Activated CD4-positive, alpha-beta T cell treated with anti-CD3 and anti-CD28 coated beads for 24 hours (primary cell): ENCODE measurements at regions not wholly inside any gene's neighbourhood (a gene's known extent, or its start where the extent isn't known, plus 50 kb on each side); places are given as distances from the start of the nearest gene placed in this dataset.
"Not testable (repeated sequence)": the region's sequence is repeated elsewhere in the genome, so short reads cannot be mapped to it uniquely, and the experiment has no call there.

Source experiments
- DNase-seq, 2 donors: peaks; one replicate each; pipeline ENCODE4 v3.0.0-alpha.2; 2020; ENCODE audit warnings: low read depth in 2 of 2

DNA sequence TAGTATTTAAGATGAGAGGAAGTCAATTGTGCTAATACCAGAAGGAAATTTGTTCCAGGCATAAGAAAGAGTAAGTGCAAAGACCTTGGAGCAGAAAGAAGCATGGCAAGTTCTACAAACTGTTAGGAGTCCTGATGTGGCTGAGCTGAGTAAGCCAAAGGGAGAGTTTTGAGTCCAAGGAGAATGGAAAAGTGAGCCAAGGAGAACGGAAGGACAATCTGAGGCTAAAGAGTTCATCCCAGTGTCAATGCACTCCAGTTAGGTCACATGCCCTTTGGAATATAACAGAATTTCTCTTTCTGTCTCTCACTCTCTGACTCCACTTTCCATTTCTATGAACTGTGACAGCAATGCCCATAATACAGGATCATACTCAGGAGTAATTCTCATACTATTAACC is 224.7 kb downstream of the CAAP1 start:
- no peak for DNase-seq

DNA sequence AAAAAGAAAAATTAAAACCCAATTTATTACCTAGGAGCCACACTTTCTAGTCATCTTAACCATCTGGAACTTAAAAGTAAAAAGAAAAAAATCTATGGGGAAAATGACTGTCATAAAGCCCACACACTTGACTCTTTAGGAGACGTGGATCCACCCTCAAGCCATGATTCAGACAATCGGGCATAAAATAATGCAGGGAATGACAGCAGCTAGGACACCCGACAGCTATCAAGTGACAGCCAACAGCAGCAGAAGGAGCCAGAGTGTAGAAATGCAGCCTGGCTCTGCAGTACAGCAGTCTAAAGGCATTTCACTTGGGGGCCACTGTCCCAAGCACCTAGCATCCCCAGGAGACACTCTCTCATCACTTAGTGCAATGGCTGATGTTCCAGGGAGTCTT is 226.9 kb downstream of the CAAP1 start:
- DNase-seq = no peak

DNA sequence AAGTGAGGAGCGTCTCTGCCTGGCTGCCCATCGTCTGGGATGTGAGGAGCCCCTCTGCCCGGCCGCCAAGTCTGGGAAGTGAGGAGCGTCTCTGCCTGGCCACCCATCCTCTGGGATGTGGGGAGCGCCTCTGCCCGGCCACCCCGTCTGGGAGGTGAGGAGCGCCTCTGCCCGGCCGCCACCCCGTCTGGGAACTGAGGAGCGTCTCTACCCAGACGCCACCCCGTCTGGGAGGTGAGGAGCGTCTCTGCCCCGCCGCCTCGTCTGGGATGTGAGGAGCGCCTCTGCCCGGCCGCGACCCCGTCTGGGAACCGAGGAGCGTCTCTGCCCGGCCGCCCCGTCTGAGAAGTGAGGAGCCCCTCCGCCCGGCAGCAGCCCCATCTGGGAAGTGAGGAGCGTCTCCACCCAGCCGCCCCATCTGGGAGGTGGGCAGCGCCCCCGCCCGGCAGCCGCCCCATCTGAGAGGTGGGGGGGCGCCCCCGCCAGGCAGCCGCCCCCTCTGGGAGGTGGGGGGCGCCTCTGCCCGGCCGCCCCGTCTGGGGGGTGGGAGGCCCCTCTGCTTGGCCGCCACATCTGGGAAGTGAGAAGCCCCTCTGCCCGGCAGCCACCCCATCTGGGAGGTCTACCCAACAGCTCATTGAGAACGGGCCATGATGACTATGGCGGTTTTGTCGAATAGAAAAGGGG is 228.4 kb downstream of the CAAP1 start:
- not testable (repeated sequence) for DNase-seq

DNA sequence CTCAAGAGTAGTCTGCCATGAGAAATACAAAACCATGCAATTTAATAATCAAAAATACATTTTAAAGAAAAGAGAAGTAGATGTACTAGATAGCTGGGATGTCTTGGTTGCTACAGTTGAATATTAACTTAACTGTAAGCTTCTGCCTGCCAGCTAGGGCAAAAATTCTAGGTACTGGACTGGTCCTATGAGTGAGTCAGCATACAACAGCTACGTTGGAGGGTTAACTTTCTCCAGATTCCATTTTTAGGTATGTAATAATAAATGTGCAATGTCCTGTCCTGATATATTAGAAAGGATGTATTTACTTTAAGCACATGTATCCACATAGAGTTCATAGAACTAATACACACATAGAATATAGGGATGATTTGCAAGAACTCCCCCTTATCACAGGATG is 230.1 kb downstream of the CAAP1 start:
- no peak for DNase-seq

DNA sequence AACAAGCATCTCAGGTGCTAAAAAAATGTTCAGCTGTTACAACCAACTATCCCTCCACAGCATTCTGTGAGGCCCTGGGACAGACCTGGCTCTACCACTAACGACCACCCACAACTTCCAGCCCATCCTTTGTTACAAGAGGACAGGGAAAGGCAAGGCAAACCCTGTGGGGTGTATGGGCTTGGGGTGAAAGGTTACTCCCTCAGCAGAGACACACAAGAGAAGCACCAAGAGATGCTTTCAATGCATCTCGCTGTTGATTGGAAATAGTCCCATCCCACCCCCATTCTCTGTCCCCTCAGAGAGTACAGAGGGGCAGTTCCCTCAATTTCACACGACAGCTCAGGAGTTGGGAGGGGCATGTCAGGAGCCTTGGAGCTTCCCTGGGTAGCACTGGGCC is 234.1 kb downstream of the CAAP1 start:
- DNase-seq = no peak

DNA sequence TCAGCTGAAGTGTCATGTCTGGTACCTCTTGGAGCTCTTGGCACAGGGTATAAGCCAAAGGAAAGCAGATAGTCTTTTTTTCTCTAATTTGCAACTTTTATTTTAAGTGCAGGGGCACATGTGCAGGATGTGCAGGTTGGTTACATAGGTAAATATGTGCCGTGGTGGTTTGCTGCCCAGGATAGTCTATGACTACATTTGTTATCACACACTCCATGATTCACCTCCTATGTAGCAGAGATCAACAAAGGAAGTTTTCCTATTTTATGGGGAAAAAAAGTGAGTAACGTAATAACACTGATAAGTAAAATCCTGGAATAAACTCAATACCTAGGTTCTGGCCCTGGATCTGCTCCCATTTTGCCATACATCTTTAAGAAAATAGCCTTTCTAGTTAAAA is 234.6 kb downstream of the CAAP1 start:
- no peak for DNase-seq

DNA sequence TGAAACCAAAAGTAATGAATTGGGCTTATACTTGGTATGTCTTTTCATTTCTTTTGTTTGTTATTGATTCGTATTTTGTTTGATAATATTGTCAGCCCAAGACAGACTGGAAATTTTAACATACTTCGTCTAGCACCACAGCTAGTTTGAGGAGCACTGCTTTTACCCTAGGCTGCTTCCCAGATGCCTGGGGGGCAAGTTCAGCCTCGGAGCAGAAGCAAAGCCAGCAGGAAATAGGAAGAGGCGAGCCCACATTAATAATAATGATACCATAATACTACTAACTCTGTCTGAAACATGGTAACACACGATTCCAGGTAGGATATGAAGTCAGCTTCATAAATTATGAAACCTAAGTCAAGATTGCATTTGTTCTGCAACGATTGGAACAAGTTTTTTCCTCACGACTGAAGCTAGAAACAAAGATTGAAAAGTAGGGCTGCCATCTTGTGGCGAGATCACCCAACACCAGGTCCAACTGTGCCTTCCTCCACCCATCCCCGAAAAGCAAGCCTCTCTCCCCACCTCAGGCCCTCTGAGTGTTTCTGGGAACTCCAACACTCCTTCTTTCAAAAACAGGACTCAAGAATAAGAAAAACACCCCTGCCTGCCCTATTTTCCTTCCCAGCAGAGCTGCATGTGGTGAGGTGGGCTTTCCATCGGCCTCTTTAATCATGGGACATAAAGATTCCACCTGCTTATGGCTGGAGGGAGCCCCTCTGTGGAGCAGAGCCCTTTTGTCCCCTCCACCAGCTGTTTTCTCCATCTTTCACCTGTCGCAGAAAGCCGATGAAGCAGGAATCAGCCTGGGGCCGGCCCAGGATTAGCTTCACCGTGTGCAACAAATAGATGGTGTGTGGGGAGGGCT is 236.4 kb downstream of the CAAP1 start:
- no peak for DNase-seq

DNA sequence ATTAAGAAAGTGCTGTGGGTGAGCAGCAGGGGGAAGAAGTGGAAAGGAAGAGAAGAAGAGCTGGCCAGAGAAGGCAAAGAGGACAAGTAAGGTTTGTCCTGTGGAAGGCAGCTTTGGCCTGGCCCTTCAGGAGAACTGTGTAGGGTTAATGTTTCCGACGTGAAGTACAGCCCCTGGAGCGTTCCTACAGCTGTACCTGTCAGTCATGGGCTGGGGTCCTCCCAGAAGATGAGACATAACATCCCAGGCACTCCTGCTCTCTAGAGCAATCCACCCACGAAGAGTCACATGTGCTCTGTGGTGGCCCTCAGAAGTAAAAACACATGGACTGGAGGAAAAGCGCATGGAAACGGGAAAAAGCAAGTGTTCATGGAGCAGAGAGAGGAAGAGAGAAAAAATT is 237.4 kb downstream of the CAAP1 start:
- no peak for DNase-seq

DNA sequence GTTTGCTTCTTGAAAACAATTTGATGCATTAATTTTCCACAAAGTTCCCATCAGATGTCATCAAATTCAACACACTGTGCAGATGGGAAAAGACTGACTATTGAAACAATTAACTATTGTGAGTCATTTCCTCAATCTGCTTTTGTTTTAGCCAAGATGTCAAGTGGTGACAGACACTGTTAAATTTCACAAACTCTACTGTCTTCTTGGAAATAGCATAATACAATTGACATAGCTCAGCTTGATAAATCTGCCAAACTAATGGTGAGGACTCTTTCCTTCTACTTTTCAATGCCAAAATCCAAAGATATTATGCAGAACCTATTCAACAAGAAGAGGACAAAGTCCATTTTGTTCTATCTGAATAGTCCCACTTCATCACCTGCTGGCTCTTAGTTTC is 242.3 kb downstream of the CAAP1 start:
- no peak for DNase-seq

DNA sequence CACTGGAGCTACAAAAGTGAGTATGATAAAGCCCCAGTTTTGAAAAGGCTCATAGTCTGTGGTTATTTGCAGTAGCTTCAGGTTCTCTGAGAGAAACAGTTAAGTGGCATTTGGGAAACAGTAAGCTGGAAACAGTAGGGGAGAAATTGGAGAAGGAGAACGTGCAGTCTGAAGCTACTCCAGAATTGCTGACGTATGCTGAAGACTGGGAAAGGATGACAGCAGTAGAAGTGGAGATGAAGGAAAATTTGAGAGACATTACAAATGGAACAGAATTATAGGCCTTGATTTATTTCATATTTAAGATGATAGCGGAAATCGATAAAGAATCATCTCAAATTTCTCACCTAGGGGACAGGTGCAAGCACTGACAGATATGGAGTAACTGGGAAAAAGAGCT is 248.8 kb downstream of the CAAP1 start:
- no peak for DNase-seq

DNA sequence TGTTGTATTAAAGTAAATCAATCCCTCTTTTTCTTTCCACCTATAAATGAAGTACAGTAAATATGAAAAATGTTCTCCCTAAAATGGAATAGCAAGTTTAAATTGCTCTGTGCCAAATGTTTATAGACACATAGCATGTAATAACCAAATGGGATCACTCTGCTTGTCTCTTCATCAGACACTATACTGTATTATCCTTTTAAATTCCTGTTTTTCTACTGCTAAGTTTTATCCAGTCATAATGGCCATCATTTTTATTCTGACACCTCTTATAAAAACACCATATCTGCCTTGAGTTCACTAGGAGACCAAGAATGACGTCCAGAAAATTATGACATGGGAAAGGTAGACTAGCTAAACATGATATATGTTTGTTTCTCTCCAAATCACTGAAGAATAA is 252.8 kb downstream of the CAAP1 start:
- no peak for DNase-seq

DNA sequence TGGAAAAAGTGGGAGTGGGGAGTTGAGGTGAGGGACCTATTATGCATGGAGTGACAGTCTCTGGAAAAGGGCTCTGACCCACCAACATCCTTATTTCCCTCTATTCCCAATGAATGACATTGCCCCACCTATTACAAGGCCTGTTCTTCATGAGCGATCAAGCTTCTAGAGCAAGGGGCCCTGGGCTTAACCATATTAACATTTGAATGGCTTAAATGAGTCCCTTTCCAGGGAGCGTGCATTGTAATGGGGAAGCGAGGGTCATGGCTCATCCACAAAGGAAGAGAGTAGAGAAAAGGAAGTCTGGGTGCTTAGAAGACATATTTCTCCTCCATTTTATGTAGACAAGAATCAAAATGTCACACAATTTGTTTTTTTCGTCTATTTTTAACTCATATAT is 255.5 kb downstream of the CAAP1 start:
- no peak for DNase-seq

DNA sequence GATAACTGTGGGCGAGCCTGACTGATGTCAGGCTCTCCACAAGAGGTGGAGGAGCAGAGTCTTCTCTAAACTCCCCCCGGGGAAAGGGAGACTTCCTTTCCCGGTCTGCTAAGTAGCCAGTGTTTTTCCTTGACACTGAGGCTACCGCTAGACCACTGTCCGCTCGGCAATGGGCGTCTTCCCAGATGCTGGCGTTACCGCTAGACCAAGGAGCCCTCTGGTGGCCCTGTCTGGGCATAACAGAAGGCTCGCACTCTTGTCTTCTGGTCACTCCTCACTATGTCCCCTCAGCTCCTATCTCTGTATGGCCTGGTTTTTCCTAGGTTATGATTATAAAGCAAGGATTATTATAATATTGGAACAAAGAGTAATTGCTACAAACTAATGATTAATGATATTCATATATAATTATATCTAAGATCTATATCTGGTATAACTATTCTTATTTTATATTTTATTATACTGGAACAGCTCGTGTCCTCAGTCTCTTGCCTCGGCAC is 278.7 kb downstream of the CAAP1 start:
- DNase-seq = not testable (repeated sequence)

DNA sequence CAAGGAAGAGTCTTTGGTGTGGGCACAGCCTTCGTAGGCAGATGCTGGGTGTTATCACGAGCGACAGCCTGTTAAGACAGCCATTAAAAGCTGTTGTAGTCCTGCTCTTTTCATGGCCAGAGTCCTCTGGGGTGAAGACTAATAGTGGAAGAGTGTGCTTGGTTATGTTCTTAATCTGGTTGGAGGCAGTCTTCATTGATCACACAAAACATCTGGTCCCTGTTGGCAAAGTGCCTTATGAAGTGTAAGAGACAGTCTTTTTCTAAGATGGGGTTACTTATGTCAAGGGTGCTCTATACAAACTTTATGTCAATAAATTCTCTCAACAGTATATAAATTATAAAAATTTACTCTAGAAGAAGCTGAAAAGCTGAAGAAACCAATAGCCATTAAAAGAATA is 280.4 kb downstream of the CAAP1 start:
- no peak for DNase-seq

DNA sequence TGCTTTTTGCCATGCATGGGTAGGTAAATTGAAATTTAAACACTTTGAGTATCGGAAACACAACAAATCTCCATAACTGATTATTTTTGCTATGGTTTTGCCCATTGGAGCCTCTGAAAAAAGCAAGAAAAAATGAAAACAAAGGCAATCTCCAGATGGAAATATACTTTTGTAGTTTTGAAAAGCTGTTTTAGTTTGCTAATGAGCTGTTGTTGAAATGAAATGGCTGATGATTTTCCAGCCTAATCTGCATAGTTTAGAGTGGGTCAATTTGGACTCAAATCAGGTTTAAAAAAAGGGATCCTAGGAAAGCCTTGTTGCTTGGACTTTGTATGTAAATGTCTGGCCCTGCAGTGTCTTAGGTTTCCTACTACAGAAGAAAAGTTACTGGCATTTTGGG is 285.8 kb downstream of the CAAP1 start:
- no peak for DNase-seq

DNA sequence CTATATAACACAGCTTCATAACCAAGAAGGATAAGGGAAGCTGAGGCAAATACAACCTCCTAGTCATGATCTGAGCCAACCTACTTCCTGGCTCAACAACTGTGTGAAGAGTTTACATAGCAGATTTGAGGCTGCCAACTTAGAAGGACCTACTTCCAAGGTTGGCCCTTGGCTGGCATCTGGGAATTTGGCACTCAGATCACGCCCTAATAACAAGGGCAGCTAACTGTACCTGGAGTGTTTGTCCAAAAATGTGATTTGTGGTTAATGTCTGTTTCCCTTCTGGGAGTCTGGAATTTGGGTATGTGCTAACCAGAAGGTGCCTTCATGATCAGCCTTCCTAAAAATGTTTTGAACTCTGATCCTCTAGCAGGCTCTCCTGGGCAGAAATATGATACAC is 287.2 kb downstream of the CAAP1 start:
- DNase-seq = no peak

DNA sequence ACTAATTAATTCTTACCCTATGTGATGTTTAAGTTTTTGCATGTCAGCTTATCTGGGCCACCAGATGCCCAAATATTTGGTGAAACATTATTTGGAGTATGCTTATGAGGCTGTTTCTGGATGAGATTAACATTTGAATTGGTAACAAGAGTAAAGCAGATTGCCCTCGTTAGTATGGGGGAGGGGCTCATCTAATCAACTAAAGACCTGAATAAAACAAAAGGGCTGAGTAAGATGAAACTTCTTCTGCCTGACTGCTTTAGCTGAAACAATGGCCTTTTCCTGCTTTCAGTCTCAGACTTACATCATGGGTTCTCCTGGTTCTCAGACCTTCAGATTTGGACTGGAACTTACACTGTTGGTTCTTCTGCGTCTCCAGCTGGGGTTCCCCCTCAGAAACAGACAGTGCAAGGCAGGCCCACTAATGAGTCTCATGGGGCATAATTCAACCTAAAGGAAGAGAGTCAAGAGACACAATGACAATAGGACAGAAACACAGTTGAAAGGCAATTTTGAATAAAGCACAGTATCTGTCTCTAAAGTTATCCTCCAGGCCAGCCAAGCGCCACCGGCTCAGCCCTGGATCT is 288.4 kb downstream of the CAAP1 start:
- DNase-seq = no peak

DNA sequence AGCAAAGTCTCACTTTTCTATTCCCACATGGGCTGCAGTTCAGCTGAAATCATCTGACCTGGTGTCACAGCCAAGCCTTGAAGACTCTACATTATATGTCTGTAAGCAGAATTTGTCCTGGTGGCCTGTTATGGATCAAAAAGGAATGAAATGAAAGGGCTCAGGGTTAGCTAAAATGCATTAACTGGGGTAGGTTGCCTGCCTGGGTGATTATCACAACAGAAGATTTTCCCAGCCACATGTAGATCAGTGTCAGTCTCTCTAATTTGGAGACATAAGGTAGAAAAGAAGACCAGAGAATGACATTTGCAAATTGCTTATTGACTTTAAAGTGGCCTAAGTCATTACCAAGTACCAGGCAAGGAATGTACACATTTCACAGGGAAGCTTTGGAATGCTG is 289.0 kb downstream of the CAAP1 start:
- no peak for DNase-seq

DNA sequence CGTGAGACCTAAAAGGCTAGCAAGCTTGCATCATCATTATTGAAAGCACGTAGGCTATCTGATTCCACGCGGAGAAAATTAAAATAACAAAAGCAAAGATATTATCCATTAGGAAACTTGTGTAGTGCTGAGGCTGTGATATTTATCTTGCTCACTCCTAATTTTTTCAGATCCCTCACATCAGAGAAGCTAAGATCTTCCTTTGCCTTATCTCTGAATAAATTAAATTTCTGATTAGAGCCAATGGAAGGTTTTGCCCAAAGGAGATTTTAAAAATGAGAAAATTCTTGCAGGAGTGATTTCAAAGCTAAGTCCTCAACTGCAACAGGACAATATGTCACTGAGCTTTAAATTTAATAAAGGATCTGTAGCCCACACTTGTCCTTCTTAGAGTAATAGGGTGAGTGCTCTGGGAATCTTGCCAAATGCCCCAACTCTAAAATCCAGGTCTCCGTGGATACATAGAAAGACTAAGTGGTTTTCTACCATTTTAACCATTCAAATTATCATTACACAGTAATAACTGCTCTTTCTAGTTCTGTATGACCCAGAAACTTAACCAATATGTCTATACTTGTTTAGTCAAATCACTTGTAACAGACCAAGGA is 295.0 kb downstream of the CAAP1 start:
- DNase-seq = no peak

DNA sequence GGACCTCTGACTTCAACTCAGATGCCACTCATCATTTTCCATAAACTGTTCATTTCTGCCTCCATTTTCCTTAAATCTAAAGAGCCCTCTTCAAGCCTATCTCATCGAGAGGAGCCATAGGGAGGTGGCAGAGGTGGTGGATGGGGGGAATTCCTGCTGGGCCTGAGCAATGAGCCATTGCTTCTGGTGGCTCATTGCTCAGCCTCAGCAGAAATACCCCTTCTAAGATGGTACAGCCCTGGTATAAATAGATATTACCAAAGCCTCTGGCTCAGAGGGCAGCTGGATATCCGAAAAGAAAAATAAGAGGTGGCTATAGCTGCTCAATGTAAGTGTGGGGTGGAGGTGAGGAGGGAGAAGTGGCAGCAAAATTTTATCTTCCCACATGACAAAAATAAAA is 313.5 kb downstream of the CAAP1 start:
- no peak for DNase-seq

DNA sequence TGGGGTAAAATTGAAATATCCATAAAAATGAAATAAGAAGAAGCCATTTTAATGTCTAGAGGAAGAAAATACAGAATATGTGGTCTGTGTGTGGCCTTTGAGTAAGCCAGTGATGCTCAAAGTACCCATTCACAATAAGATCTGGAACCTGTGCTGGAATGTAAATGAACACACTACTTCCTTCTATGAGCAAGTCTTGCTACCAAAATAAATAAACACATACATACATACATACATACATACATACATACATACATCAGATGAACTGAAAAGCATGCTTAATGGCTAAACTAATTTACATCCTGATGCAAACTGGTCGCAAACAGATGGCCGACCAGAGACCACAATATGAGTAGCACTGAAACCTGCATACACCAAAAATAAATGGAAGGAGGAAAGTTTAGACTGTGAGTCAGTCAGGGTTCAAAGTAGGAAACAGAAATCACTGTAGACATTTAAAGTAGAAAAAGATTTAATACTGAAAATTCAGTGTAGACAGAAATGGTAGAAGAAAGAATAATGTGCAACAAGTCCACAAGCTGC is 317.6 kb downstream of the CAAP1 start:
- no peak for DNase-seq

DNA sequence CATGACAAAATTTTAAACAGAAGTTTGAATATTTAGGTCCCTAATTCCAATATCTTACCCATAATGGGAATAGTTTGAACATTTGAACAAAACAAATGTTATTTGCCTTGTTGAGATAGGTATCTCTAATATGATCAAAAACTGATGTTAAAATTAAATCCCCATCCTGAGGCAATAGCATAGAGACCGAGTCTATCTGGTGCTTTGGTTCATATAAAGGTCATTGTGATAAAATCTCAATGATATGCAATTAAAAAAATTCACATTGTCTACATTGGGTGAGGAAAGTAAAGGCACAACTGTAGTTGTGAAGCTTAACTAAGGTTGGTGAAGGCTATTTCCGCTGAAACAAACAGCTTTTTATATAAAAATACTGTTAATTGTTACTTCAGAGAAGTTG is 318.3 kb downstream of the CAAP1 start:
- DNase-seq = no peak
